ENCODE measurements at regions not wholly inside any gene's neighbourhood (a gene's known extent, or its start where the extent isn't known, plus 50 kb on each side); places are given as distances from the start of the nearest gene placed in this dataset.

- POLR2A ChIA-PET: no interaction called here
- Histone ChIP-seq H3K4me1 (no peaks in the 10 kb centered on the region), H3K27ac (no peak overlapping the region), H3K9me3 (no peaks in the 10 kb centered on the region), H3K4me3 (no peak overlapping the region), H3K4me2 (no peak overlapping the region)
- DNase-seq (ENCODE audit: low read depth in 1 of 2, low spot score in 1 of 2) (peak in 1 of 2 experiments; percentile 8), ATAC-seq (peak; percentile 43 to 65; a peak in 3 of 6 replicates), FAIRE-seq (no peak)
- no peak for TF ChIP-seq HOXA7 (CRISPR knock-in tag; IDR thresholded peaks at IDR 0.05)
- no peak for TF ChIP-seq FOSB (CRISPR knock-in tag; IDR thresholded peaks at IDR 0.05)
- TF ChIP-seq RARB (CRISPR knock-in tag; IDR thresholded peaks at IDR 0.05): no peak
- TF ChIP-seq ZFP36 (IDR thresholded peaks at IDR 0.05; ENCODE audit: borderline replicate concordance, partially characterized antibody): no peak
- TF ChIP-seq BHLHE40 (IDR thresholded peaks at IDR 0.05; ENCODE audit: low read depth, low read length): no peak
- TF ChIP-seq HOXB13 (CRISPR knock-in tag; IDR thresholded peaks at IDR 0.05; ENCODE audit: low read depth): no peak
- no peak for TF ChIP-seq CTCF (IDR thresholded peaks at IDR 0.05)
- no peak for TF ChIP-seq EP300 (IDR thresholded peaks at IDR 0.05)
- no peak for TF ChIP-seq RCOR1 (IDR thresholded peaks at IDR 0.05; ENCODE audit: low read depth, low read length)
- no peak for TF ChIP-seq NPAS2 (CRISPR knock-in tag; IDR thresholded peaks at IDR 0.05; ENCODE audit: borderline replicate concordance)
- TF ChIP-seq, protein P1, sequence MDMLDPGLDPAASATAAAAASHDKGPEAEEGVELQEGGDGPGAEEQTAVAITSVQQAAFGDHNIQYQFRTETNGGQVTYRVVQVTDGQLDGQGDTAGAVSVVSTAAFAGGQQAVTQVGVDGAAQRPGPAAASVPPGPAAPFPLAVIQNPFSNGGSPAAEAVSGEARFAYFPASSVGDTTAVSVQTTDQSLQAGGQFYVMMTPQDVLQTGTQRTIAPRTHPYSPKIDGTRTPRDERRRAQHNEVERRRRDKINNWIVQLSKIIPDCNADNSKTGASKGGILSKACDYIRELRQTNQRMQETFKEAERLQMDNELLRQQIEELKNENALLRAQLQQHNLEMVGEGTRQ (IDR thresholded peaks at IDR 0.05): no peak
- no peak for TF ChIP-seq ESRRA (IDR thresholded peaks at IDR 0.05; ENCODE audit: borderline replicate concordance, low read length)
- no peak for TF ChIP-seq POLR2AphosphoS2 (conservative IDR thresholded peaks at IDR 0.05; ENCODE audit: low read length)
- no peak for TF ChIP-seq FOXS1 (CRISPR knock-in tag; IDR thresholded peaks at IDR 0.05)
- no peak for TF ChIP-seq ELK1 (IDR thresholded peaks at IDR 0.05; ENCODE audit: low read depth, low read length)
- no peak for TF ChIP-seq HDAC2 (IDR thresholded peaks at IDR 0.05)
- no peak for TF ChIP-seq RNF2 (IDR thresholded peaks at IDR 0.05; ENCODE audit: borderline replicate concordance, low read depth)
- TF ChIP-seq POLR2A (IDR thresholded peaks at IDR 0.05; ENCODE audit: low read length): no peak
- WGBS (ENCODE audit: missing lambda C conversion rate): 34% methylated on average over 7 of the region's 7 CpGs
- CTCF ChIA-PET: interaction anchor here (0.7 to 0.8 kb wide), 3 partner anchors 21 to 917 kb away, joined by 3 read pairs; no protein-coding TSS in a partner anchor
Measured at GRCh38 chr11:11709447-11710239, 87.8 kb upstream of the GALNT18 start.

- no peaks in the 10 kb centered on the region for H3K4me1 ChIP-seq
- H3K4me2 ChIP-seq: no peak overlapping the region
- ChIA-PET CTCF (interaction anchor here (0.7 to 1.0 kb wide), 2 partner anchors 8 to 36 kb away, joined by 3 read pairs; no protein-coding TSS in a partner anchor), POLR2A (no interaction called here)
- ATAC-seq (no peak), FAIRE-seq (no peak), DNase-seq (ENCODE audit: low read depth in 1 of 2, low spot score in 1 of 2) (no peak)
- no peaks in the 10 kb centered on the region for H3K9me3 ChIP-seq
- H3K4me3 ChIP-seq: no peak overlapping the region
- H3K27ac ChIP-seq: no peak overlapping the region
- TF ChIP-seq JUN (IDR thresholded peaks at IDR 0.05): no peak
- no peak for TF ChIP-seq CBX2 (IDR thresholded peaks at IDR 0.05; ENCODE audit: borderline replicate concordance, low read depth)
- no peak for TF ChIP-seq KDM5A (IDR thresholded peaks at IDR 0.05)
- TF ChIP-seq SMC3 (IDR thresholded peaks at IDR 0.05): no peak
- TF ChIP-seq HDAC2 (IDR thresholded peaks at IDR 0.05): no peak
- no peak for TF ChIP-seq KDM1A (IDR thresholded peaks at IDR 0.05; ENCODE audit: low read depth)
- TF ChIP-seq CTCF (IDR thresholded peaks at IDR 0.05): no peak
- TF ChIP-seq SREBF2 (IDR thresholded peaks at IDR 0.05): no peak
- TF ChIP-seq HOXB5 (CRISPR knock-in tag; IDR thresholded peaks at IDR 0.05): no peak
- no peak for TF ChIP-seq GATA3 (IDR thresholded peaks at IDR 0.05; ENCODE audit: borderline replicate concordance)
- TF ChIP-seq, protein P1 (IDR thresholded peaks at IDR 0.05): no peak
- no peak for TF ChIP-seq FOSB (CRISPR knock-in tag; IDR thresholded peaks at IDR 0.05)
- no peak for TF ChIP-seq ESRRA (IDR thresholded peaks at IDR 0.05; ENCODE audit: borderline replicate concordance, low read length)
- 32% methylated on average over 1 of the region's 1 CpG for WGBS (ENCODE audit: missing lambda C conversion rate)
Measured at GRCh38 chr11:11708256-11708655, 86.5 kb upstream of the GALNT18 start.

All from A549 (cell line).